Stomach (tissue), 8 donors: ENCODE measurements at regions not wholly inside any gene's neighbourhood (a gene's known extent, or its start where the extent isn't known, plus 50 kb on each side); places are given as distances from the start of the nearest gene placed in this dataset.

Experiments used
- DNase-seq, 2 donors: peaks; one replicate each; pipeline versions ENCODE4 v3.0.0 to v3.0.0-alpha.2; 2013 to 2019
- H3K27ac ChIP-seq, 5 donors: fragments of 200-600 bp in 4 of 5; sonication (generic) in 4 of 5; one replicate each; pipeline ENCODE4 v1.5.1; 2013 to 2019; ENCODE audit warnings: mild to moderate bottlenecking in 1 of 5, moderate library complexity in 1 of 5
- H3K27me3 ChIP-seq, 3 donors: fragments of 200-600 bp; sonication (generic); one replicate each; pipeline ENCODE4 v1.5.1; 2017 to 2019; ENCODE audit warnings: mixed run types in 1 of 3
- H3K36me3 ChIP-seq, 4 donors: fragments of 200-600 bp; sonication (generic); 1 replicate in 3 of 4; 2 replicates in 1 of 4; pipeline ENCODE4 v1.5.1; 2016 to 2019
- H3K4me1 ChIP-seq, 4 donors: fragments of 200-600 bp; sonication (generic); one replicate each; pipeline ENCODE4 v1.5.1; 2016 to 2019
- H3K4me3 ChIP-seq, 4 donors: fragments of 200-600 bp; sonication (generic) in 3 of 4; one replicate each; pipeline ENCODE4 v1.5.1; 2016 to 2019; ENCODE audit warnings: mild to moderate bottlenecking in 1 of 4
- H3K9me3 ChIP-seq, 4 donors: fragments of 200-600 bp; sonication (generic); one replicate each; pipeline ENCODE4 v1.5.1; 2016 to 2019
- CTCF ChIP-seq, 7 experiments: fragments of 450-650 bp in 4 of 7; fragments of 200-600 bp in 3 of 7; sonication (generic) in 3 of 7; IDR thresholded peaks; one replicate each; pipeline ENCODE4 v1.5.1; 2016 to 2019; ENCODE audit warnings: antibody characterized with exemption in 7 of 7, control low read depth in 2 of 7, mild to moderate bottlenecking in 1 of 7
- EP300 ChIP-seq: sonication (generic); formaldehyde crosslinking; IDR thresholded peaks from one replicate; pipeline ENCODE4 v1.6.1; 2017; ENCODE audit warnings: antibody characterized with exemption
- POLR2A ChIP-seq, 4 donors: fragments of 450-650 bp; IDR thresholded peaks; one replicate each; pipeline ENCODE4 v1.6.1; 2016; ENCODE audit warnings: antibody characterized with exemption in 4 of 4, control low read depth in 2 of 4, mild to moderate bottlenecking in 1 of 4, moderate library complexity in 1 of 4
- POLR2AphosphoS5 ChIP-seq, 3 donors: sonication (generic); formaldehyde crosslinking; IDR thresholded peaks; one replicate each; pipeline ENCODE4 v1.6.1; 2016; ENCODE audit warnings: antibody characterized with exemption in 3 of 3
- WGBS, 5 donors: extraction: QIAGEN DNeasy Blood & Tissue Kit in 3 of 5; methylation state at CpG; one replicate each; pipeline versions ENCODE4 v1.1.5 to v1.1.7; 2013 to 2018; 5-methylcytosine and 5-hydroxymethylcytosine counted together
- intact Hi-C: fragments of 100-400 bp; cut with DNase I; formaldehyde crosslinking; loops from one replicate; pipeline ENCODE4 v1.15.1; 2023; ENCODE audit warnings: low total_unique reads
- donor health status: healthy with polysubstance abuse.
- donor health status: Bipolar disorder and iron deficiency.
- donor health status: healthy.

- WGBS, 5 donors, result 92 to 96% (median 94%) methylated on average over 18 of the region's 18 CpGs
- Histone ChIP-seq H3K27me3 (no peaks in the 10 kb centered on the region), H3K9me3 (no peaks in the 10 kb centered on the region), H3K27ac (no peak overlapping the region), H3K36me3 (no peaks in the 10 kb centered on the region), H3K4me1 (no peaks in the 10 kb centered on the region), H3K4me3 (no peak overlapping the region)
- intact Hi-C loops, result no loop called here
- TF ChIP-seq POLR2AphosphoS5 (IDR thresholded peaks at IDR 0.05) (no peak), POLR2A (IDR thresholded peaks at IDR 0.05) (no peak), CTCF (IDR thresholded peaks at IDR 0.05) (no peak), EP300 (no peak)
- no peak for DNase-seq
Observed at GRCh38 chr11:81421251-81421860, 1312.3 kb downstream of the FAM181B start.

GRCh38 chr11:81420668-81421250, 1312.9 kb downstream of the FAM181B start:
- H3K36me3 ChIP-seq, result no peaks in the 10 kb centered on the region
- no peaks in the 10 kb centered on the region for H3K27me3 ChIP-seq
- H3K27ac ChIP-seq, result no peak overlapping the region
- no peak for DNase-seq
- H3K4me3 ChIP-seq, result no peak overlapping the region
- TF ChIP-seq EP300 (no peak), POLR2AphosphoS5 (IDR thresholded peaks at IDR 0.05) (no peak), CTCF (IDR thresholded peaks at IDR 0.05) (no peak), POLR2A (IDR thresholded peaks at IDR 0.05) (no peak)
- H3K4me1 ChIP-seq, result no peaks in the 10 kb centered on the region
- intact Hi-C loops, result no loop called here
- WGBS, 5 donors, result 67 to 71% (median 69%) methylated on average over 3 of the region's 3 CpGs
- H3K9me3 ChIP-seq, result no peaks in the 10 kb centered on the region

GRCh38 chr11:81397316-81397715, 1336.3 kb downstream of the FAM181B start:
- intact Hi-C loops, result no loop called here
- no peak for DNase-seq

GRCh38 chr11:81394311-81394710, 1339.4 kb downstream of the FAM181B start:
- Histone ChIP-seq H3K36me3 (no peaks in the 10 kb centered on the region), H3K4me1 (no peaks in the 10 kb centered on the region), H3K27ac (no peak overlapping the region), H3K9me3 (no peaks in the 10 kb centered on the region), H3K27me3 (no peaks in the 10 kb centered on the region), H3K4me3 (no peak overlapping the region)
- no peak for DNase-seq
- intact Hi-C loops, result no loop called here
- TF ChIP-seq POLR2AphosphoS5 (IDR thresholded peaks at IDR 0.05) (no peak), EP300 (no peak), CTCF (IDR thresholded peaks at IDR 0.05) (no peak), POLR2A (IDR thresholded peaks at IDR 0.05) (no peak)
- 39 to 59% (median 50%) methylated on average over 2 of the region's 2 CpGs for WGBS, 5 donors

More at GRCh38 chr11:81397316-81397715, 1336.3 kb downstream of the FAM181B start:
- TF ChIP-seq EP300 (no peak), POLR2AphosphoS5 (IDR thresholded peaks at IDR 0.05) (no peak), POLR2A (IDR thresholded peaks at IDR 0.05) (no peak), CTCF (IDR thresholded peaks at IDR 0.05) (no peak)
- no peak overlapping the region for H3K4me3 ChIP-seq
- H3K9me3 ChIP-seq, result no peaks in the 10 kb centered on the region
- 23 to 39% (median 29%) methylated on average over 2 of the region's 2 CpGs for WGBS, 5 donors
- H3K27me3 ChIP-seq, result no peaks in the 10 kb centered on the region
- no peaks in the 10 kb centered on the region for H3K4me1 ChIP-seq
- H3K27ac ChIP-seq, result no peak overlapping the region
- H3K36me3 ChIP-seq, result no peaks in the 10 kb centered on the region
